ENCODE measurements at regions not wholly inside any gene's neighbourhood (a gene's known extent, or its start where the extent isn't known, plus 50 kb on each side); places are given as distances from the start of the nearest gene placed in this dataset.

DNA sequence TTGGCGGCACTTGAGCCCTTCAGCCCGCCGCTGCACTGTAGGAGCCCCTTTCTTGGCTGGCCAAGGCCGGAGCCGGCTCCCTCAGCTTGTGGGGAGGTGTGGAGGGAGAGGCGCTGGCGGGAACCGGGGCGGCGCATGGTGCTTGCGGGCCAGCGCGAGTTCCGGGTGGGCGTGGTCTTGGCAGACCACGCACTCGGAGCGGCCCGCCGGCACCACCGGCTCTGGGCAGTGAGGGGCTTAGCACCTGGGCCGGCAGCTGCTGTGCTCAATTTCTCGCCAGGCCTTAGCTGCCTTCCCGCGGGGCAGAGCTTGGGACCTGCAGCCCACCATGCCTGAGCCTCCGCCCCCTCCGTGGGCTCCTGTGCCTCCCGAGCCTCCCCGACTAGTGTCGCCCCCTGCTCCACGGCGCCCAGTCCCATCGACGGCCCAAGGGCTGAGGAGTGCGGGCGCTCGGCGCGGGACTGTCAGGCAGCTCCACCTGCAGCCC lies 673.7 kb upstream of the BRINP3 start:
- Histone ChIP-seq H3K4ac (ENCODE audit: low read depth, low read length) (no peak overlapping the region), H2BK20ac (ENCODE audit: low read depth, low read length, poor library complexity, severe bottlenecking) (no peak overlapping the region), H3K79me1 (ENCODE audit: insufficient read depth, low read depth, low read length, poor library complexity, severe bottlenecking) (no peaks in the 10 kb centered on the region), H3K9ac (ENCODE audit: extremely low read depth, insufficient read length, low read length) (no peak overlapping the region), H3K9me3 (ENCODE audit: control insufficient read depth, low read depth, low read length) (no peaks in the 10 kb centered on the region), H4K20me1 (ENCODE audit: control insufficient read depth, insufficient read depth, insufficient read length) (no peaks in the 10 kb centered on the region), H3K4me2 (ENCODE audit: insufficient read depth, insufficient read length, low read length) (no peak overlapping the region), H2AK5ac (ENCODE audit: insufficient read length, low read length) (no peak overlapping the region), H2BK15ac (ENCODE audit: low read depth, low read length) (no peak overlapping the region), H2AFZ (ENCODE audit: low read length) (no peak overlapping the region), H3K27ac (ENCODE audit: insufficient read length, low read depth, low read length) (no peak overlapping the region), H3K23me2 (ENCODE audit: insufficient read length, low read depth, low read length, poor library complexity, severe bottlenecking) (no peaks in the 10 kb centered on the region), H3T11ph (ENCODE audit: low read length) (no peak overlapping the region), H4K8ac (replicated peaks; ENCODE audit: insufficient read length, low read depth, low read length) (no peak overlapping the region), H3K56ac (ENCODE audit: insufficient read length, low read depth, low read length) (no peak overlapping the region), H3K18ac (ENCODE audit: insufficient read length, low read depth, low read length) (no peak overlapping the region), H3K14ac (ENCODE audit: insufficient read depth, low read length) (no peak overlapping the region), H3K79me2 (ENCODE audit: insufficient read depth, low read length) (no peaks in the 10 kb centered on the region), H2BK120ac (ENCODE audit: low read depth, low read length, poor library complexity, severe bottlenecking) (no peak overlapping the region), H3K27me3 (ENCODE audit: insufficient read depth, low read length) (no peaks in the 10 kb centered on the region), H4K5ac (ENCODE audit: insufficient read length, low read depth, low read length) (no peak overlapping the region), H2BK5ac (ENCODE audit: insufficient read length, low read length) (no peak overlapping the region), H2BK12ac (ENCODE audit: insufficient read length, low read depth, low read length) (no peak overlapping the region), H4K91ac (ENCODE audit: insufficient read length, low read depth, low read length) (no peak overlapping the region), H3K4me1 (ENCODE audit: insufficient read depth, low read length) (no peaks in the 10 kb centered on the region), H3K23ac (ENCODE audit: insufficient read length, low read depth, low read length) (no peak overlapping the region)
- Mint-ChIP-seq H3K27me3 (ENCODE audit: low read depth) (no peaks in the 10 kb centered on the region), H3K4me1 (peaks cover 0 to 9% of the 10 kb centered on the region in 2 experiments; a peak in 3 of 4 replicates), H3K4me3 (no peak overlapping the region), H3K9me3 (no peaks in the 10 kb centered on the region; a peak in 1 of 5 replicates), H3K36me3 (ENCODE audit: insufficient read depth in 1 of 3, low read depth in 3 of 3) (no peaks in the 10 kb centered on the region), H3K27ac (no peak overlapping the region)
- DNase-seq: peak; percentile 46
- TF ChIP-seq, protein P1, sequence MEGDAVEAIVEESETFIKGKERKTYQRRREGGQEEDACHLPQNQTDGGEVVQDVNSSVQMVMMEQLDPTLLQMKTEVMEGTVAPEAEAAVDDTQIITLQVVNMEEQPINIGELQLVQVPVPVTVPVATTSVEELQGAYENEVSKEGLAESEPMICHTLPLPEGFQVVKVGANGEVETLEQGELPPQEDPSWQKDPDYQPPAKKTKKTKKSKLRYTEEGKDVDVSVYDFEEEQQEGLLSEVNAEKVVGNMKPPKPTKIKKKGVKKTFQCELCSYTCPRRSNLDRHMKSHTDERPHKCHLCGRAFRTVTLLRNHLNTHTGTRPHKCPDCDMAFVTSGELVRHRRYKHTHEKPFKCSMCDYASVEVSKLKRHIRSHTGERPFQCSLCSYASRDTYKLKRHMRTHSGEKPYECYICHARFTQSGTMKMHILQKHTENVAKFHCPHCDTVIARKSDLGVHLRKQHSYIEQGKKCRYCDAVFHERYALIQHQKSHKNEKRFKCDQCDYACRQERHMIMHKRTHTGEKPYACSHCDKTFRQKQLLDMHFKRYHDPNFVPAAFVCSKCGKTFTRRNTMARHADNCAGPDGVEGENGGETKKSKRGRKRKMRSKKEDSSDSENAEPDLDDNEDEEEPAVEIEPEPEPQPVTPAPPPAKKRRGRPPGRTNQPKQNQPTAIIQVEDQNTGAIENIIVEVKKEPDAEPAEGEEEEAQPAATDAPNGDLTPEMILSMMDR (conservative IDR thresholded peaks at IDR 0.05): no peak
- WGBS (ENCODE audit: extremely low coverage, insufficient read length, low lambda C conversion rate): no CpG with 5 or more reads among the region's 39 CpGs
